HL-60 (cell line): ENCODE measurements at regions not wholly inside any gene's neighbourhood (a gene's known extent, or its start where the extent isn't known, plus 50 kb on each side); places are given as distances from the start of the nearest gene placed in this dataset.

Experiments
- CTCF ChIP-seq: IDR thresholded peaks from one replicate; pipeline ENCODE4 v1.5.1; 2011; ENCODE audit warnings: low read length, control low read depth, inconsistent platforms; ENCODE audit not compliant: insufficient read depth
- POLR2AphosphoS5 ChIP-seq: IDR thresholded peaks from 2 replicates; pipeline ENCODE4 v1.6.1; 2012; ENCODE audit warnings: low read depth
- TF ChIP-seq, protein P1 (sequence below): IDR thresholded peaks from 2 replicates; pipeline ENCODE4 v1.6.1; 2012; ENCODE audit warnings: low read depth; ENCODE audit not compliant: insufficient replicate concordance

DNA sequence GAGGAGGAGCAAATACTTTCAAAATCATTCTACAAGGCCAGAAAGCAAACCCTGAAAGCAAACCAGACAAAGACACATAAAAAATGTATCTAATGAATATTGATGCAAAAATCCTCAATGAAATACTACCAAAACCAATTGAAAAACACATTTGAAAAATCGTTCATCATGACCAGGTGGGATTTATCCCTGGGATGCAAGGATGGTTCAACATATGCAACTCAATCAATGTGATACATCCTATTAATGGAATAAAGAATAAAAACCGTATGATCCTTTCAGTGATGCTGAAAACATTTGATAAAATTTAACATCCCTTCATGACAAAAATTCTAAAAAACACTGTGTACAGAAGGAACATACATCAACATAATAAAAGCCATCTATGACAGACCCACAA is 337.6 kb downstream of the NNT start:
- TF ChIP-seq CTCF = no peak
- TF ChIP-seq, protein P1, sequence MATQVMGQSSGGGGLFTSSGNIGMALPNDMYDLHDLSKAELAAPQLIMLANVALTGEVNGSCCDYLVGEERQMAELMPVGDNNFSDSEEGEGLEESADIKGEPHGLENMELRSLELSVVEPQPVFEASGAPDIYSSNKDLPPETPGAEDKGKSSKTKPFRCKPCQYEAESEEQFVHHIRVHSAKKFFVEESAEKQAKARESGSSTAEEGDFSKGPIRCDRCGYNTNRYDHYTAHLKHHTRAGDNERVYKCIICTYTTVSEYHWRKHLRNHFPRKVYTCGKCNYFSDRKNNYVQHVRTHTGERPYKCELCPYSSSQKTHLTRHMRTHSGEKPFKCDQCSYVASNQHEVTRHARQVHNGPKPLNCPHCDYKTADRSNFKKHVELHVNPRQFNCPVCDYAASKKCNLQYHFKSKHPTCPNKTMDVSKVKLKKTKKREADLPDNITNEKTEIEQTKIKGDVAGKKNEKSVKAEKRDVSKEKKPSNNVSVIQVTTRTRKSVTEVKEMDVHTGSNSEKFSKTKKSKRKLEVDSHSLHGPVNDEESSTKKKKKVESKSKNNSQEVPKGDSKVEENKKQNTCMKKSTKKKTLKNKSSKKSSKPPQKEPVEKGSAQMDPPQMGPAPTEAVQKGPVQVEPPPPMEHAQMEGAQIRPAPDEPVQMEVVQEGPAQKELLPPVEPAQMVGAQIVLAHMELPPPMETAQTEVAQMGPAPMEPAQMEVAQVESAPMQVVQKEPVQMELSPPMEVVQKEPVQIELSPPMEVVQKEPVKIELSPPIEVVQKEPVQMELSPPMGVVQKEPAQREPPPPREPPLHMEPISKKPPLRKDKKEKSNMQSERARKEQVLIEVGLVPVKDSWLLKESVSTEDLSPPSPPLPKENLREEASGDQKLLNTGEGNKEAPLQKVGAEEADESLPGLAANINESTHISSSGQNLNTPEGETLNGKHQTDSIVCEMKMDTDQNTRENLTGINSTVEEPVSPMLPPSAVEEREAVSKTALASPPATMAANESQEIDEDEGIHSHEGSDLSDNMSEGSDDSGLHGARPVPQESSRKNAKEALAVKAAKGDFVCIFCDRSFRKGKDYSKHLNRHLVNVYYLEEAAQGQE = no peak
- TF ChIP-seq POLR2AphosphoS5 = no peak
